B cell (primary cell): ENCODE measurements at regions not wholly inside any gene's neighbourhood (a gene's known extent, or its start where the extent isn't known, plus 50 kb on each side); places are given as distances from the start of the nearest gene placed in this dataset.

ENCODE experiments used
- ATAC-seq: fragments of 200-7000 bp; cut with Tn5 transposase; one replicate; pipeline ENCODE4 v1.10.0; 2021; ENCODE audit warnings: low read depth, mild to moderate bottlenecking, moderate number of reproducible peaks, moderate library complexity
- CTCF ChIA-PET: fragments of 350-600 bp; sonication (Branson Sonifier 250); formaldehyde crosslinking; loops from one replicate; lab custom pipeline; 2021; ENCODE audit warnings: antibody characterized with exemption, inconsistent platforms; lab: Charles Lee
- POLR2A ChIA-PET: fragments of 350-600 bp; sonication (Branson Sonifier 250); formaldehyde crosslinking; loops from one replicate; lab custom pipeline; 2021; ENCODE audit warnings: antibody characterized with exemption; lab: Charles Lee
- DNase-seq: peaks from one replicate; pipeline ENCODE4 v3.0.0; 2013
- H2AFZ ChIP-seq: 2 replicates; pipeline ENCODE4 v1.6.1; 2012; ENCODE audit warnings: mild to moderate bottlenecking, low read depth, low read length; ENCODE audit not compliant: insufficient read depth, poor library complexity, severe bottlenecking
- H3K27ac ChIP-seq, 2 donors: 1 replicate in 1 of 2; 2 replicates in 1 of 2; pipeline ENCODE4 v1.5.1; 2012 to 2013; ENCODE audit warnings: low read length in 2 of 2, mild to moderate bottlenecking in 2 of 2, moderate library complexity in 1 of 2
- H3K27me3 ChIP-seq, 4 experiments: fragments of 200-600 bp in 1 of 4; sonication (generic) in 1 of 4; replicated peaks in 1 of 4; 1 replicate in 2 of 4; 2 replicates in 2 of 4; pipeline versions ENCODE4 v1.6.1 to v1.7.0; 2013 to 2016; ENCODE audit warnings: low read length in 3 of 4, mild to moderate bottlenecking in 2 of 4, mixed read lengths in 1 of 4, moderate library complexity in 1 of 4; ENCODE audit not compliant: insufficient read depth in 4 of 4, control insufficient read depth in 3 of 4; ENCODE audit errors: control extremely low read depth in 1 of 4
- H3K36me3 ChIP-seq, 2 experiments: replicated peaks in 1 of 2; 1 replicate in 1 of 2; 2 replicates in 1 of 2; pipeline versions ENCODE4 v1.6.1 to v1.7.1; 2013; ENCODE audit warnings: low read length in 1 of 2; ENCODE audit not compliant: insufficient read depth in 2 of 2, control insufficient read depth in 1 of 2; ENCODE audit errors: control extremely low read depth in 1 of 2, extremely low read depth in 1 of 2
- H3K4me1 ChIP-seq, 2 donors: fragments of 200-600 bp in 1 of 2; sonication (generic) in 1 of 2; 1 replicate in 1 of 2; 2 replicates in 1 of 2; pipeline versions ENCODE4 v1.5.1 to v1.6.1; 2013 to 2017; ENCODE audit warnings: low read length in 2 of 2; ENCODE audit not compliant: control insufficient read depth in 2 of 2, insufficient read depth in 2 of 2
- H3K4me2 ChIP-seq: replicated peaks from 2 replicates; pipeline ENCODE3; 2012; ENCODE audit warnings: mild to moderate bottlenecking, low read depth, low read length; ENCODE audit not compliant: poor library complexity, severe bottlenecking
- H3K4me3 ChIP-seq, 5 experiments: fragments of 200-600 bp in 1 of 5; sonication (generic) in 1 of 5; 1 replicate in 3 of 5; 2 replicates in 2 of 5; pipeline versions ENCODE4 v1.5.1 to v1.7.0; 2011 to 2016; ENCODE audit warnings: low read length in 4 of 5, mild to moderate bottlenecking in 4 of 5, low read depth in 2 of 5, control low read depth in 1 of 5, moderate library complexity in 1 of 5; ENCODE audit not compliant: insufficient read depth in 1 of 5; ENCODE audit errors: control extremely low read depth in 1 of 5, extremely low read depth in 1 of 5
- H3K79me2 ChIP-seq: fragments of 200-600 bp; sonication (generic); one replicate; pipeline ENCODE4 v1.6.0; 2016; ENCODE audit warnings: low read length; ENCODE audit not compliant: control insufficient read depth, insufficient read depth
- H3K9ac ChIP-seq: fragments of 200-600 bp; sonication (generic); 2 replicates; pipeline ENCODE4 v1.6.1; 2017; ENCODE audit warnings: mild to moderate bottlenecking, low read length, moderate library complexity
- H3K9me3 ChIP-seq, 3 donors: one replicate each; pipeline versions ENCODE4 v1.6.1 to v1.7.1; 2013; ENCODE audit warnings: low read length in 2 of 3; ENCODE audit not compliant: control insufficient read depth in 2 of 3, insufficient read depth in 1 of 3; ENCODE audit errors: control extremely low read depth in 1 of 3
- H4K20me1 ChIP-seq: 2 replicates; pipeline ENCODE4 v1.6.0; 2012; ENCODE audit warnings: mild to moderate bottlenecking, low read length; ENCODE audit not compliant: insufficient read depth, control insufficient read depth, poor library complexity, severe bottlenecking
- H3K27ac Mint-ChIP-seq: one replicate; pipeline ENCODE4 v1.8.0; 2021; ENCODE audit warnings: mixed read lengths
- H3K27me3 Mint-ChIP-seq: one replicate; pipeline ENCODE4 v1.8.0; 2021; ENCODE audit warnings: mixed read lengths
- H3K4me1 Mint-ChIP-seq: one replicate; pipeline ENCODE4 v1.8.0; 2021; ENCODE audit warnings: mixed read lengths
- H3K4me3 Mint-ChIP-seq: one replicate; pipeline ENCODE4 v1.8.0; 2021; ENCODE audit warnings: mixed read lengths
- H3K9me3 Mint-ChIP-seq: one replicate; pipeline ENCODE4 v1.8.0; 2022; ENCODE audit warnings: mixed read lengths; ENCODE audit not compliant: insufficient read depth
- EZH2 ChIP-seq: IDR thresholded peaks from 2 replicates; pipeline ENCODE4 v1.6.1; 2012; ENCODE audit warnings: borderline replicate concordance, low read depth, mild to moderate bottlenecking, moderate library complexity, low read length; ENCODE audit not compliant: insufficient read depth, poor library complexity, severe bottlenecking
- WGBS: methylation state at CpG from one replicate; pipeline ENCODE4 v1.1.5; 2013; ENCODE audit warnings: missing lambda C conversion rate; ENCODE audit not compliant: insufficient coverage; 5-methylcytosine and 5-hydroxymethylcytosine counted together
- intact Hi-C: fragments of 100-400 bp; cut with micrococcal nuclease; formaldehyde crosslinking; loops from one replicate; pipeline ENCODE4 v1.10.0; 2022
- TF ChIP-seq, protein P1 (sequence below): fragments of 200-600 bp; IDR thresholded peaks from one replicate; pipeline ENCODE4 v1.8.0; 2022; ENCODE audit warnings: antibody characterized with exemption, mild to moderate bottlenecking

DNA sequence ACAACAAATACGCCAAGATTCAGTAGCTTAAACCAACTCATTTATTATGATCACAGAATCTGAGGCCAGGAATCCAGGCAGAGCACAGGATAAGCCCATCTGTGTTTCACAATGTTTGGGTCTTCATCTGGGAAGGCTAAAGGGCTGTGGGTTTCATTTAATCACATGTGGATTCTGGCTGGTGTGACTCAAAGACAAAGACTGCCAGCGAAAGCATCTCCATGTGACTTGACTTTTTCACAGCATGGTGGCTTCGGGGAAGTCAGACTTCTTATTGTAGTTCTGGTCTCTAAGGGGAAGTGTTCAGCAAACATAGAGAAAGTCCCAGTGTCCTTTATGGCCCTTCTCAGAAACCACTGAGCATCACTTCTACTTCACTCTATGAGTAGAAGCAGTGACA lies 1014.4 kb upstream of the GOT2 start:
- ChIA-PET CTCF (no interaction called here), POLR2A (no interaction called here)
- Mint-ChIP-seq H3K4me1 (no peaks in the 10 kb centered on the region), H3K27me3 (no peaks in the 10 kb centered on the region), H3K27ac (no peak overlapping the region), H3K9me3 (peaks cover 3% of the 10 kb centered on the region), H3K4me3 (no peak overlapping the region)
- Histone ChIP-seq H4K20me1 (no peaks in the 10 kb centered on the region), H2AFZ (no peak overlapping the region), H3K36me3 (no peaks in the 10 kb centered on the region), H3K79me2 (no peaks in the 10 kb centered on the region), H3K9me3 (no peaks in the 10 kb centered on the region), H3K4me3 (no peak overlapping the region), H3K27me3 (no peaks in the 10 kb centered on the region), H3K9ac (no peak overlapping the region), H3K4me1 (no peaks in the 10 kb centered on the region), H3K27ac (no peak overlapping the region), H3K4me2 (no peak overlapping the region)
- DNase-seq (no peak), ATAC-seq (no peak)
- 83% methylated on average over 1 of the region's 3 CpGs for WGBS
- intact Hi-C loops: no loop called here
- no peak for TF ChIP-seq EZH2
- TF ChIP-seq, protein P1, sequence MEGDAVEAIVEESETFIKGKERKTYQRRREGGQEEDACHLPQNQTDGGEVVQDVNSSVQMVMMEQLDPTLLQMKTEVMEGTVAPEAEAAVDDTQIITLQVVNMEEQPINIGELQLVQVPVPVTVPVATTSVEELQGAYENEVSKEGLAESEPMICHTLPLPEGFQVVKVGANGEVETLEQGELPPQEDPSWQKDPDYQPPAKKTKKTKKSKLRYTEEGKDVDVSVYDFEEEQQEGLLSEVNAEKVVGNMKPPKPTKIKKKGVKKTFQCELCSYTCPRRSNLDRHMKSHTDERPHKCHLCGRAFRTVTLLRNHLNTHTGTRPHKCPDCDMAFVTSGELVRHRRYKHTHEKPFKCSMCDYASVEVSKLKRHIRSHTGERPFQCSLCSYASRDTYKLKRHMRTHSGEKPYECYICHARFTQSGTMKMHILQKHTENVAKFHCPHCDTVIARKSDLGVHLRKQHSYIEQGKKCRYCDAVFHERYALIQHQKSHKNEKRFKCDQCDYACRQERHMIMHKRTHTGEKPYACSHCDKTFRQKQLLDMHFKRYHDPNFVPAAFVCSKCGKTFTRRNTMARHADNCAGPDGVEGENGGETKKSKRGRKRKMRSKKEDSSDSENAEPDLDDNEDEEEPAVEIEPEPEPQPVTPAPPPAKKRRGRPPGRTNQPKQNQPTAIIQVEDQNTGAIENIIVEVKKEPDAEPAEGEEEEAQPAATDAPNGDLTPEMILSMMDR: no peak

DNA sequence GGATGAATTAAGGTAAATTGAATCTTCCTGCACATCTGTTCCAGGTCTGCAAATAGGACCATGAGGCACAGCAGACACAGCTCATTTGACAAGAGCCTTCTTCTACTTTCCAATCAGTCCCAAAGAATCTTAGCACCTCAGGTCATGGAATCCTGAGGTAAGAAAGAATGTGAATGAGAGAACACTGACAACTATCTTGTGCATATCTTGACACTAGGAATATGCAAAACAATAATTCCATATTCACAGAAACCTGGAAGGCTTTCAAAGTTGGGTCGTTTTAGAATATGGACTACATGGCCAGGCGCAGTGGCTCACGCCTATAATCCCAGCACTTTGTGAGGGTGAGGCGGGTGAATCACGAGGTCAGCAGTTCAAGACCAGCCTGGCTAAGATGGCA lies 1009.4 kb upstream of the GOT2 start:
- no peaks in the 10 kb centered on the region for H3K36me3 ChIP-seq
- no peak for ATAC-seq
- no peak overlapping the region for H3K4me2 ChIP-seq
- H2AFZ ChIP-seq: no peak overlapping the region
- no peak overlapping the region for H3K9ac ChIP-seq
- no peak for TF ChIP-seq EZH2
- TF ChIP-seq, protein P1: no peak
- WGBS: 95% methylated on average over 3 of the region's 5 CpGs
- no peaks in the 10 kb centered on the region for H3K27me3 ChIP-seq
- Mint-ChIP-seq H3K4me3 (no peak overlapping the region), H3K27me3 (no peaks in the 10 kb centered on the region), H3K27ac (no peak overlapping the region), H3K9me3 (peaks cover 3% of the 10 kb centered on the region), H3K4me1 (no peaks in the 10 kb centered on the region)
- no peak overlapping the region for H3K4me3 ChIP-seq
- CTCF ChIA-PET: no interaction called here
- H3K79me2 ChIP-seq: no peaks in the 10 kb centered on the region
- H3K27ac ChIP-seq: no peak overlapping the region
- H3K9me3 ChIP-seq: no peaks in the 10 kb centered on the region
- no peak for DNase-seq
- POLR2A ChIA-PET: no interaction called here
- intact Hi-C loops: no loop called here
- no peaks in the 10 kb centered on the region for H3K4me1 ChIP-seq
- no peaks in the 10 kb centered on the region for H4K20me1 ChIP-seq
